ENCODE measurements at regions not wholly inside any gene's neighbourhood (a gene's known extent, or its start where the extent isn't known, plus 50 kb on each side); places are given as distances from the start of the nearest gene placed in this dataset.

DNA sequence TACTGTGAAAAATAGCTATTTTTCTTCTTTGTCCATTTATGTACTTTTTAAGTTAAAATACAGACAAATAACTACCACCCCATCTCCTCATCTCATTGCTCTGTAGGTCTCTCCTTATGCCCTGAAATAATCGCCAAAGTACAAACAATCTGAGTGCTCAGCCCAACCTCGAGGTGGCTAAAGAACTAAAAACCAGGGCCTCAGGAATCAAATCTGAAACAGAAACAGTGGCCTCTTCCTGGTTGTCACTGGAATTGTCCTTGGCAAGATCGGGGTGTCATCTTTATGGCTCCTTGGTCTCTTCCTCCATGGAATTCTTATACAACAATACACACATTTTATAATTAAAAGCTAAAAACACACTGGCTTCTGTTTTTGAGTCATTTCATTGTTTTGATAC is 182.4 kb downstream of the ASCL1 start:
- H3K27ac Mint-ChIP-seq: no peak overlapping the region
- no peaks in the 10 kb centered on the region for H3K4me1 Mint-ChIP-seq
- no peak for ATAC-seq
- no peak overlapping the region for H3K4me3 Mint-ChIP-seq
- no peaks in the 10 kb centered on the region for H3K9me3 Mint-ChIP-seq
- DNase-seq: no peak
- no peaks in the 10 kb centered on the region for H3K27me3 Mint-ChIP-seq

DNA sequence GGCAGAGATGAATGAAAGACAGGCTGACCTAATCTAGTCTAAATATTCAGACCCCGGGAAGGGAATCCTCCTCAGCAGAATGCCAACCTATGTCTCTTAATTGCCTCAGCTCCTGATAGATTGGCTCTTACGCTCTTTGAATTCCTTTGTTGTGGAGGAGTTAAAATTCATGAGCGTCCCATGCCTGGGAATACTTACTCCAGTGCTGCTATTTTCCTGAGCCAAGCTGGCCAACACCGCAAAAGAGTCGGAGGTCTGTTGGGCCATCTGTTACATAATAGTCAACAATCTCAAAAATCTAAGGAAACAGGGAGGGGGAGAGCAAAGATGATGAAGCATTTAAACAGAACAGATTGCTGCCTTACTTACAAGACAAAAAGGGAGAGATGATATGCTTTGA is 182.8 kb downstream of the ASCL1 start:
- H3K4me1 Mint-ChIP-seq: no peaks in the 10 kb centered on the region
- DNase-seq: no peak
- no peaks in the 10 kb centered on the region for H3K27me3 Mint-ChIP-seq
- no peak overlapping the region for H3K4me3 Mint-ChIP-seq
- H3K27ac Mint-ChIP-seq: no peak overlapping the region
- H3K9me3 Mint-ChIP-seq: no peaks in the 10 kb centered on the region
- ATAC-seq: no peak

DNA sequence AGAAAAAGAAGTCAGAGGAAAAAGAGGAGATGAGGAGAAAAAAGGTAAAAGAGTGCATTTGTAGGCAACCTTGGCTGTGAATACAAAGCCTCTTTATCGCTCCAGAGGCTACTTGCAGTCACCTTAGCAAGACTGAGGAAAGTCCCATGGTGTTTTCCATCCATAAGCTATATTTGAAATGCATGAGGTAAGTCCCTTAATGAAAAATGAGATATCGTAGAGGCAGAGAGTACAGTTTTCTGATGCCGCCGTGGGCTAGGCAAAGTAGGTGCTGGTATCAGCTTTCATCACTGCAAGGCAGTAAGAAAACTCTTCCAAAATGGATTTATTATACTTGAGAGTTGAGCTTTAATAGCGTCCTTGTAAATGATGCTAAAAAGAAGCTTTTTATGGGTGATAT is 186.8 kb downstream of the ASCL1 start:
- ATAC-seq: no peak
- DNase-seq: no peak
- Mint-ChIP-seq H3K9me3 (no peaks in the 10 kb centered on the region), H3K27me3 (no peaks in the 10 kb centered on the region), H3K4me1 (no peaks in the 10 kb centered on the region), H3K27ac (no peak overlapping the region), H3K4me3 (no peak overlapping the region)

- ATAC-seq: no peak
- no peak overlapping the region for H3K27ac Mint-ChIP-seq
- no peaks in the 10 kb centered on the region for H3K27me3 Mint-ChIP-seq
These were observed 203.1 kb downstream of the ASCL1 start for GRCh38 chr12:103160622-103161021.

DNA sequence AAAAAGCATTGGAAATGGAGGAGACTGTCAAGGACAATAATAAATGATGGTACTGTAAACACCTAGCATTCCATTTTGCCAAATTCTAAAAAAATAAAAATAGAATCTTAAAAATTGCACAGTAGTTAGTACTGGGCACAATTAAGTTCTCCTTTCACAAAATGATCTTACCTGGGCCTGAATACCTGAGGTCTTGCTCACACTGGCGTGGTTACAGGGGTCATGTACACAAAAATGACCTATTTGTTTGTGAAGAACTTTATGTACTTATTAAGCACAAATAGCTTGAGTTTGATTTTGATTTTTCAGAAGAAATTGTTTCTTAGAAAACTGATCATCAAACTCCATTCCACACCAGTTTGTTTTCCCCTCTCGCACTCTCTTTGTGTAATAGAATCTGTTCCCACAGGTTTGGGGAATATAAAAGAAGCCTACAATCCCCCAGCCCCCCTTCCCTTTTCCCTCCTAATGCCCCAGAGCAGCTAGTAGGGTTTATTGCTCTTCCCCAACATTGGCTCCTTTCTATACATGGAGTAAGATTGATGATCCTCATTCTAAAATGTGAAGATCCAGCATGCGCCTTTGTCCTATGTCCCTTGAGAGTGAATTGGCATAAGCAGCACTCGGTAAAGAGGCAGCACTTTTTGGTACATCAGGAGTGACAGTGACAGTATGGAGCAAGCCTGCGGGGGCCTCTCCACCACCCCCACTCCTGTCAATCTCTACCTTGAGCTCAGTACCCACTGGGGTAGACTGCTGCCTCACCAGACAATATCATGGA is 204.3 kb downstream of the ASCL1 start:
- ATAC-seq (no peak), DNase-seq (no peak)
- H3K4me3 Mint-ChIP-seq: no peak overlapping the region
- no peaks in the 10 kb centered on the region for H3K4me1 Mint-ChIP-seq
- peak overlapping the region in 1 of 2 donors; percentile 34 for H3K27ac Mint-ChIP-seq
- no peaks in the 10 kb centered on the region for H3K27me3 Mint-ChIP-seq
- peaks cover 6 to 15% of the 10 kb centered on the region in 2 donors for H3K9me3 Mint-ChIP-seq

More at GRCh38 chr12:103160622-103161021, 203.1 kb downstream of the ASCL1 start:
- no peak for DNase-seq
- Mint-ChIP-seq H3K4me3 (no peak overlapping the region), H3K4me1 (no peaks in the 10 kb centered on the region), H3K9me3 (peaks cover 9 to 22% of the 10 kb centered on the region in 2 donors)

- H3K27ac Mint-ChIP-seq: peak overlapping the region in 1 of 2 donors; percentile 10
These were observed 209.5 kb downstream of the ASCL1 start for GRCh38 chr12:103166949-103167348.

DNA sequence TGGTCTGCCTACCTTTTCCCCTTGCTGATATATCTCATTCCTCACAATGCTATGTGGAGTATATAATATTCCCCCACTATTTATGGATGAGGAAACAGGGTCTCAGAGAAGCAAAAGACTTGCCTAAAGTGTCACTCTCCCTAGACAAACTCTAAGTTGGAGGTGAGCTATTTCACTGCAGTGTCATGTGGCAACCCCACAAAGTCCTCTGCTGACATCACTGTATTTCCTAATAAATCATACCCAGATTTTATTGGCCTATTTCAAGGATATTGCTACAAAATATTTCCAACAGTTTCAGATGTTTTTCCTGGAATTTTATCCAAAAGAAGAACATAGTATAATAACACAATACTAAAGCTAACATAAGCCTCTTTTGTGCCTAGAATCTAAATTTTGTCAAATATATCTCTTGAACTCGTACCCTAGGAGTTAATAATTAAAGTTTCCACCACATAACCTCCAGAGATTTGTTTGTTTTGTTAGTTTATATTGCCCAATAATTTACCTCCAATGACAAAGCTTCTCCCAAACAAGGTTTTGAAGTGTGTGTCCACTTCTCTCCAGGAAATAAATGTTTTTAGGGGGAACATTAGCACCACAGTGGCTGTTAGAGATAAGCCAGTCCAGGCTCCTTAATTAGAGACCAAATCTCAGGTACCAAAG is 215.1 kb downstream of the ASCL1 start:
- DNase-seq (no peak), ATAC-seq (no peak)
- Mint-ChIP-seq H3K4me1 (no peaks in the 10 kb centered on the region), H3K27me3 (no peaks in the 10 kb centered on the region), H3K9me3 (peaks cover 0 to 11% of the 10 kb centered on the region in 2 donors), H3K4me3 (no peak overlapping the region), H3K27ac (no peak overlapping the region)

More at GRCh38 chr12:103166949-103167348, 209.5 kb downstream of the ASCL1 start:
- no peaks in the 10 kb centered on the region for H3K27me3 Mint-ChIP-seq
- no peak overlapping the region for H3K4me3 Mint-ChIP-seq
- DNase-seq: no peak
- no peaks in the 10 kb centered on the region for H3K4me1 Mint-ChIP-seq
- H3K9me3 Mint-ChIP-seq: peaks cover 0 to 6% of the 10 kb centered on the region in 2 donors
- ATAC-seq: no peak

DNA sequence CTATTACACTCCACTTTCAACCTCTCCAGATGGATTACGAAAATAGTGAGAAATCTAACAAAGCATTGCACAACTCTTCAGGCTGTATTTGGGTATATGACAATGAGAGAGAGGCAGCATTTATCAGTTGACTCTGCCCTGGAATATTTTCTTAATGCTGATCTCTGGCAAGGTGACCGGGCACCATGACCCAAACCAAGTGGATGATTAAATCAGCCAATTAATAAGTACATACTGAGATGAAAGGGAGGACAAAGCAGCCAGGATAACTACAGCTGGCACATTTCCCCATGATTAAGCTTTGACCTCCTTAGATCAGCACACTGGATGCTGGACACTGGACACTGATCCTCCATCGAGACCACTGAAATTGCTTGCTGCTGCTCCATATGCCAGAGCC is 218.2 kb downstream of the ASCL1 start:
- no peak overlapping the region for H3K27ac Mint-ChIP-seq
- H3K9me3 Mint-ChIP-seq: peaks cover 0 to 19% of the 10 kb centered on the region in 2 donors
- H3K27me3 Mint-ChIP-seq: no peaks in the 10 kb centered on the region
- DNase-seq (no peak), ATAC-seq (no peak)
- H3K4me3 Mint-ChIP-seq: no peak overlapping the region
- H3K4me1 Mint-ChIP-seq: no peaks in the 10 kb centered on the region

DNA sequence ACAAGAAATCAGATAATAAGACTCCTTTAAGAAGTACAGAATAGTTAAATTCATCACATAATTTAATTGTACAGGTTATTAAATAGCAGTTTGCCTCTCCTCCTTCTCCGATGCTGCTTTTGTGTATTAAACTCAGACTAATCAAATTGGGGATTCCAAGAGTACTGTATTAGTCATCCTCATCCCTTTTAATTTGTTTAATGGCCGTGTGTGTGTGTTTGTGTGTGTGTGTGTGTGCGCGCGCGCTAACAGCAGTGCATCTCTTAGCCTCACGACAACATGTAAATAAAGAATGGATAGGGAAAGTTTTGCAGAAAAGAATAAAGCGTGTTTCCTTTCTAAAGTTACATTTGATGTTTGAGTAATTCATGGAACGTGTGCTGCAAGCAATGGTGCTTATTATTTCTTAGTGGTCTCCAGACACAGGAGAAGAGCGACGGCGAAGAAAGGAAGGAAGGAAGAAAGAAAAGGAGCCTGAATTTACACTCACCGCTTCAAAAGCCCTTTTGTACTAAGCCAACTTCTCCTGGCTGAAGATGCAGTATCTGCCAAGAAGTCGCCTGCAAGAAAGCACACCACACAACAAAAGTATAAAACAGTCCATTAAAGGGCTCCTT is 220.3 kb downstream of the ASCL1 start:
- DNase-seq (no peak), ATAC-seq (no peak)
- H3K4me1 Mint-ChIP-seq: no peaks in the 10 kb centered on the region
- H3K27me3 Mint-ChIP-seq: no peaks in the 10 kb centered on the region
- H3K9me3 Mint-ChIP-seq: peaks cover 0 to 13% of the 10 kb centered on the region in 2 donors
- H3K4me3 Mint-ChIP-seq: no peak overlapping the region
- H3K27ac Mint-ChIP-seq: no peak overlapping the region

DNA sequence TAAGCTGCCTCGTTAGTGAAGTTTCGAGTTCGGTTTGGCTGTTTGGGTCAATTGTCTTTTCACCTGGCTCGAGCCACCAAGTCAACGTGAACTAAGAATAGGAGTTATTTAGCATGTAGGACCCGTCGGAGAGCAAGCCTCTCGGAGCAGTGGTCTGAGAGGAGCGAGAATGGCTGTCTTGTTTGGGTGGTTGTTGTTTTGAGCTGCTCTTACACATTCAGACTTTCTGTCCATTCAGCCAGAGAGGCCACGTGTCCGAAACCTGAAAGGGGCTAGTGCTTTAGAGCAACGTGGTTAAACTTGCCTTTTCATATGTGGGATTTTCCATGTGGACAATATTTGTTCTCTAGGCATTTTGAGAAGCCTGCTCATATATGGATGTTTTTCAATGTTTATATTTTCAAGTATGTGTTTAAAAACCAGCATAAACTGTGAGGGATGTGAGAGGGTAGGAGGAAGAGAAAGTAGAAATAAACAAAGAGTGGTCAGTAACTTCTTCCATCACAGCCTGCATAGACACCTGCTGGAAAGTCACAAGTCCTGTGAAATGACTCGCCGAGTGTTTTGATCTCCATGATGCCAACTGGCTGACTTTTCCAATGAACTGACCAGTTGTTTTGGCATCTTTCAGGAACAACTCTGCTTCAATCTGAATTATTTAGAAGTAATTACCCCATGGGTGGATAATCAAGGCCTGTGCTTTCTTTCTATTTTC is 221.0 kb downstream of the ASCL1 start:
- DNase-seq (no peak), ATAC-seq (no peak)
- Mint-ChIP-seq H3K4me3 (no peak overlapping the region), H3K27me3 (no peaks in the 10 kb centered on the region), H3K4me1 (no peaks in the 10 kb centered on the region), H3K27ac (no peak overlapping the region), H3K9me3 (peaks cover 0 to 11% of the 10 kb centered on the region in 2 donors)

GRCh38 chr12:103181366-103182152 is 224.1 kb downstream of the ASCL1 start:
- ATAC-seq (no peak), DNase-seq (no peak)
- H3K4me1 Mint-ChIP-seq: no peaks in the 10 kb centered on the region
- H3K27me3 Mint-ChIP-seq: no peaks in the 10 kb centered on the region
- peaks cover 0 to 8% of the 10 kb centered on the region in 2 donors for H3K9me3 Mint-ChIP-seq
- no peak overlapping the region for H3K27ac Mint-ChIP-seq
- no peak overlapping the region for H3K4me3 Mint-ChIP-seq

DNA sequence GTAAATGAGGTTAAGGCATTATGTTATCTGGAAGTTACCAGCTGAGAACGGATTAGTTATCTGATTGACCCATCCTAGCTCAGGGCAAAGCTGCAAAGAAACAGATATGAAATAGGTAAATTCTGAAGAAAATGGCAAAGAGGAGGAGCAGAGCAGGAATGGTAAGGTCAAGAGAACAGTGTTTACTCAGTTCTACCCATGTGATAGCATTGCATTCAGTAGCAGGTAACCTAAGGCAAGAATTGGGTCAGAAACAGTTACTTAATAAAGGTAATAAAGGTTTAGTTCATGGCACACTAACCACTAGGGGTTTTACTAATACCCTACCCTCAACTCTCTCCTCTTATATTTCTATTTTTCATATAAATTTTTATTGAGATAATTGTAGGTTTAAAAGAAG is 224.8 kb downstream of the ASCL1 start:
- ATAC-seq: no peak
- no peak overlapping the region for H3K27ac Mint-ChIP-seq
- H3K4me3 Mint-ChIP-seq: no peak overlapping the region
- peaks cover 0 to 8% of the 10 kb centered on the region in 2 donors for H3K9me3 Mint-ChIP-seq
- no peaks in the 10 kb centered on the region for H3K4me1 Mint-ChIP-seq
- no peaks in the 10 kb centered on the region for H3K27me3 Mint-ChIP-seq
- DNase-seq: no peak

DNA sequence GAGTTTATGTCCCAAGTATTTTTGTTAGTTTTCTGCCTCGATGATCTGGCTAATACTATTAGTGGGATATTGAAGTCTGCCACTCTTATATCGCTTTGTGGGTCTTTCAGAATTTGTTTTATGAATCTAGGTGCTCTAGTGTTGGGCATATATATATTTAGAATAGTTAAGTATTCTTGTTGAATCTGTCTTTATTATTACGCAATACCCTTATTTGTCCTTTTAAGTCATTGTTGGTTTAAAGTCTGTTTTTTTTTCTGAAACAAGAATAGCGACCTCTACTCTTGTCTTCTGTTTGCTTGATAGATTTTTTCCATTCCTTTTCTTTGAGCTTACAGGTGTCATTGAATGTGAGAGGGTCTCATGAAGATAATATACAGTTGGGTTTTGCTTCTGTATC is 239.0 kb downstream of the ASCL1 start:
- Mint-ChIP-seq H3K4me3 (no peak overlapping the region), H3K9me3 (peaks cover 6 to 52% of the 10 kb centered on the region in 2 donors), H3K27ac (no peak overlapping the region), H3K4me1 (no peaks in the 10 kb centered on the region), H3K27me3 (no peaks in the 10 kb centered on the region)
- no peak for ATAC-seq
- no peak for DNase-seq

- no peaks in the 10 kb centered on the region for H3K27me3 Mint-ChIP-seq
- DNase-seq (no peak), ATAC-seq (no peak)
- no peaks in the 10 kb centered on the region for H3K4me1 Mint-ChIP-seq
- H3K4me3 Mint-ChIP-seq: no peak overlapping the region
- no peak overlapping the region for H3K27ac Mint-ChIP-seq
- H3K9me3 Mint-ChIP-seq: peaks cover 6 to 46% of the 10 kb centered on the region in 2 donors
These were observed 240.4 kb downstream of the ASCL1 start for GRCh38 chr12:103197725-103198388.

Measured in stimulated activated naive CD8-positive, alpha-beta T cell treated with anti-CD3 and anti-CD28 coated beads, Interleukin-15, amount 100 ng/mL, for 72 hours (primary cell).